Urothelium cell line (cell line): ENCODE measurements at regions not wholly inside any gene's neighbourhood (a gene's known extent, or its start where the extent isn't known, plus 50 kb on each side); places are given as distances from the start of the nearest gene placed in this dataset.
A peak's percentile ranks its signal among the peaks of the same experiment; 100 is the strongest.

Experiments used
- DNase-seq: peaks from one replicate; pipeline ENCODE4 v3.0.0; 2011; ENCODE audit warnings: low spot score, mixed read lengths
- FAIRE-seq: peaks from 2 replicates; lab custom pipeline; 2011; peaks lifted over from hg19 to GRCh38; lab: Jason Lieb, UNC

DNA sequence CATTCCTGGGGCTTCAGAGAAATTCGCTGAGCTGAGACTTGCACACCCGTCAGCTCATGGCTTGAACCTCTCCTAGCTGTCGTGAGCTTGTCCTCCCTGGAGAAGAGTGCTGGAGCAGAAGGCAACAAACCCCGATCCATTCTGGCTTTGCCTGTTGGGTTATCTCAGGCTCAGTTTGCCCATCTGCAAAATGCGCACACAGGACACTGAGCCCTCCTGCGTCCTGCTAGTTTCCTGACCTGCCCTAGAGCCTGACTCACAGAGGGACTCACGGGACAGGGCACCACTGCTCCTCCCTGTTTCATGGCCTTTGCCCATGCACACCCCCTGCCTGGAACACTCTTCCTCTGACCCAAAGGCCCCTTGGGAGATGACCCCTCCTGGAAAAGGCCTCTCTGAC, 365.0 kb downstream of the MN1 start:
- no peak for DNase-seq
- peak; percentile 92 for FAIRE-seq

DNA sequence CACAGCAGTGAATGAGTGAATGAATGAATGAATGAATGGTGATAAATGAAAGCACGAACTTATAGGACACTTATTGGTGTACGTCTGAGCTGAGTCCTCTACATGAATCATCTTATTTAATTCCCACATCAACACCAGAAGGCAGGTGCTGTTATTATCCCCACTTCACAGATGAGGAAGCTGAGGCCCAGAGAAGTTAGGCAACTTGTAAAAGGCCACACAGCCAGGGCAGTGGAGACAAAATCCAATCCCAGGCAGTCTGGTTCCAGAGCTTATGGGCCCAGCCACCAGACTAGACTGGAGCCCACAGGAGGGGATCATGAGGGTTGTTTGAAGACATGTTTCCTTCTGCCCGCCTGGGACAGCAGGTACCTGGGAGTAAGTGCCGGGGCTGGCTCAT, 364.0 kb downstream of the MN1 start:
- DNase-seq (no peak), FAIRE-seq (peak; percentile 95)

DNA sequence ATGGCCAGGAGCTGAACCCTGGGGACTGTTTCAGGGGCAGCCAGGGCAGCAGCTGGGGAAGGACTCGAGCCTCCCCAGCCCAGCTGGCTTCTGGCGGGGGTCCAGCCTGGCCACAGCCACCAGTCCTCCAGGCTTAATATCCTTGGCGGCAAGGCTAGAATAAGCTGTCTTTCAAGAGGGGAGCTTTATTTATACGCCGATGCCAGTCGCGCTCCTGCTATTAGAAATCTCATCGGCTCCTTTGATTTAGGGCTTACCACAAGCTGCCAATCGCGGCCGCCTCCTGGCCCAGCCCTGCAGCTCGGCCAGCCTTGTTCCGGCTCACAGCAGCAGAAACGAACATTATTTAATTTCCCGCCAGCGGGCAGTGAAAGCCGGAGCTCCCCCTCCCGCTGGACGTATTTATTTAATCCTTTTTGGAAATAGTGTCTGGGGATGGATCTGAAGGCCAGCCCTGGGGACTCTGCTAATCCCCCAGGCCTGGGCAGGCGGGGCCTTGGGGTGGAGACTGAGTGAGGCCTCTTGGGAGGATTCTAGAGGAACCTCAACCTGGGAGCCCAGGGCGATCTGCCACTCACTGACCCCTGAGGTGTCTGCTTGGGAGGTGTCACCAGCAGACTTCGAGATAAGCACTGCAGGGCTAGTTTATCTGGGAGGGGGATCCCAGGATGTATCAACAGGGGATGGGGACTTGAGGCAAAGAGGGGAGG, 363.1 kb downstream of the MN1 start:
- DNase-seq (no peak), FAIRE-seq (peak; percentile 62)

DNA sequence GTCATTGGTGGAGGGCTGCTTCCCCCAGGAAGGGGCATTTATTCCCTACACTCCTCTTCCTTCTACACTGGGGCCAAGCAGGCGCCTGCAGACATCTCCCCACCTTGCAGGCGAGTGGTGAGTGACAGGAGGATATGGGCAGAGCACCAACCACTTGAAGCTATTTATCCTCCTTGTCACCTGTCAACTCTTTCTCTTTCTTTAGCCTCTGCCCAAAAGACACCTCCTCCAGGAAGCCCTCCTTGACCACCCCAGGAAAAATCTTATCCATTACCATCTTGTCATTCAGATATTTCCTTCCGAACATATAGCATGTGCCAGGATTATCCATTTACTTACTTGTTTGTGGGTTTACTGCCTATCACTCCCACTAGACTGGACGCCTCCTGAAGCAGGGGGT, 362.4 kb downstream of the MN1 start:
- FAIRE-seq (peak; percentile 91), DNase-seq (no peak)

DNA sequence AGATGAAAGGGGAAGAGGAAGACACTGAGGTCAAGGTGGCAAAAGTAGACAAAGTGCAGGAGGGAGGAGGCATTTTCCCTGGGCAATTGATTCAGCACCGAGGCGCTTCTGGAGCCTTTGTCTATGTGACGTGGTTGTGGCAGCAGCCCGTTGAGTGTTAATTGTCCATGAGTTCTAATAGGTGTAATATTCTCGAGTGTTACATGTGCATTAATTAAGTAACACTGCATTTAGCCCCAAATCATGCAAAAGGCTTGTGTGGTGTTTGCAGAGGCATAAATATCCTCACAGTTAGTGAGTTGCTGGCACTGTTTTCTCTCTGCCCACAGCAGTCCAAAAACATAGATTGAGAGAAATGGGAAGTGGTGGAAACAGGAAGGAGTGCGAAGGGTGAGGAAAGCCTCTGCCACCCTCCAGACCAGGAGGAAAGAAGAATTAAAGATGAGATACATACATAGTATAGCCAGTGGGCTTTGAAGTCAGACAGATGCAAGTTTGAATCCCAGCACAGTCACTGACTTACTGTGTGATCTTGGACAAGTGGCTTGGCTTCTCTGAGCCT, 361.2 kb downstream of the MN1 start:
- DNase-seq (no peak), FAIRE-seq (peak; percentile 44)

DNA sequence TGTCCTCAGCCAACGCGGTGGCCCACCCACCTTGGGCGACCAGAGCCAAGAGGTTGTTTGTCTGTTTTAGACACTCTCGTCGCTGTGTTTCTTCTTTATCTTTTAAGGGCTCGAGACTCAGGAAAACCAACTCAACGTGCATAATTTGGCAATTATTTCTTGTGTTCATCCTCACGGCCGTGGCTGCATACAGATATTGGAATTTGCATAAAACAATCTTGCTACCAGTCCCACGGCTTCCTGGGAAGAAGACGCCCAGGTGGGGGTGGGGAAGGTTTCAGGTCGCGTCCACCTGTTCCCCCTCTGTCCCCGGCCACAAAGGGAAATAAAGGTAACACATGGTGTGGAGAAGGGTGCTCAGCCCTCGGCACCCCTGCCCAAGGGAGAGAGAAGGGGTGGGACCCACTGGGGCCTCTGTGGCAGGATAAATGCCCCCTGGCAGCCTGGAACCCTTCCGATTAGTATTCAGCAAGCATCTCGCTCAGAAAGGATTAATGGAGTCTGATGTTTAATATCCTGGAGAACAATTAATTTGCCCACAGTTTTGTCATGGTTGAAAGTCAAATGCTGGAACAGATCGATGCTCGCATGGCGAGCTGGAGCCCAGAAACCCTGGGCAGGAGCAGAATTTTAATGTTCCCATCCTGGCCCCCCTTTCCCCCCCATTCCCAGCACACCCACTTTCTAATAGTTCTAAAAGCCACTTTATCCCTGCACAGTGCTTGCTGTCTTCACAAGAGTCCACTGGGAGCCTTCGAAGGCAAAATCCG, 359.7 kb downstream of the MN1 start:
- no peak for DNase-seq
- FAIRE-seq: peak; percentile 67

DNA sequence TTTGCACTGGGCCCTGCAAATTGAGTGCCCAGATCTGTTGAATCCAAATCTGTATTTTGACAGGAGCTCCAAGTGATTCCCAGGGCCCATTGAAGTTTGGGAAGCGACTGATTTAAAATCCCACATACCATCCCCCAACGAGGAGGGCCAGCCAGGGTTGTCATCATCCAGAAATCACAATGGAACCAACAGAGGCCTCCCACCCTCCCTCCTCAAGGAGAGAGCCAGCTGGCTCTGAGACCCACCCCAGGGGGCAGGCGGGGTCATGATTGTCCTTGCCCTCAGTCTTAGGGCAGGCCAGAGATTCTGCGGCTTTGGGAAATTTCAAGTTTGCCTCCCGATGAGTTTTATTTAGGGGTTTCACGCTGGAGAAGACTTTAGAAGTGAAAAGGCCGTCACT, 358.2 kb downstream of the MN1 start:
- DNase-seq: no peak
- peak; percentile 70 for FAIRE-seq

DNA sequence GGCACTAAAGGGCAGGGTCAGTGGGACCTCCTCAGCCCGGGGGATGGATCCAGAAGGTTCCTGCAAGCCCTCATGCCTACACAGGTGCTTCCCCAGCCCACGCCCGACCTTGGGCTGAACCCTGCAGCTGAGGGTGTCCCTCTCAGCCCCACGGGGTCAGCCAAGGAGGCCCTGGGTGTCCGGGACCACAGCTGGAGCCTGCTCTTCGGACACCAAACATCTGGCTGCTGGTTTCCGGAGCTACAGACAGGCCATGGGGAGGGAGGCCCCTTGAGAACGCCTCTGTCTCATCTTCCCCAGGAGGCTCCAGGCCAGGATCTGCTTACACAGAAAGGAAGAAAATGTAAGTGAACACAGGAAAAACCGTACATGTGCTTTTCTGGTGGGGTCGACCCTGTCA, 355.7 kb downstream of the MN1 start:
- DNase-seq: no peak
- FAIRE-seq: peak; percentile 32

DNA sequence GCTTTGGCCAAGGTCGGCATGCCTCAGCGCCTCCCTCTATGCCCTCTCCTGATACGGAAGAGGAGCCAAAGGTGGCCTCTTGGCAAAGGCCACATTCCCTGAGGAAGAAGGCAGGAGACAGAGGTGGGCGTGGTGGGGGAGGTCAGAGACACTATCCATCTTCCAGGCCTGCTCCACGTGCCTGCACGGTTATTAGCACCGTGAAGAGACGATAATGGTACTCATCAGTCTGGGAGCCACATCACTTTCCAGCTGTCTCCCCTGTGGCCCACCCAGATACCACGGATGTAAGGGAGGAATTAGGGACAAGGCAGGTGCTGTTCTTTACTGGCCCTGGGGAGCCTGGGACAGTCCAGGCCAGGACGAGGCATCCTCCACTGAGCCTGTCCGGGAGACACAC, 354.3 kb downstream of the MN1 start:
- DNase-seq (no peak), FAIRE-seq (peak; percentile 86)

DNA sequence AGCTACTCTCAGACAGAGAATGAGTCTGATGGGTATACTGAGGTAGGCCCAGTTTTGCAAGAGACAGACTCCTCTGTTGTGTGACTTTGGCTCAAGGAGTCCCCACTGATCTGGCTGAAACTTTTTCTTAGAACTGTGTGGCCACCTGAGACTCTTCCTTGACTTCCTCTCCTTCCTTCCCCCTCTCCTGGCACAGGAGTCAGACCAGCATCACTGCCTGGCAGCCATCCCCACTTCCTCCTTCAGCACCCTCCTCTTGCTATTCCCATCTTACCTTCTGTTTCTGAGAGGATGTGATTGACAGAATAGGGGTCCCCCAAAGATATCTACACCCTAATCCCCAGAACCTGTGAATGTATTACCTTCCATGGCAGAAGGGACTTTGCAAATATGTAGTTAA, 351.1 kb downstream of the MN1 start:
- FAIRE-seq (peak; percentile 98), DNase-seq (no peak)

DNA sequence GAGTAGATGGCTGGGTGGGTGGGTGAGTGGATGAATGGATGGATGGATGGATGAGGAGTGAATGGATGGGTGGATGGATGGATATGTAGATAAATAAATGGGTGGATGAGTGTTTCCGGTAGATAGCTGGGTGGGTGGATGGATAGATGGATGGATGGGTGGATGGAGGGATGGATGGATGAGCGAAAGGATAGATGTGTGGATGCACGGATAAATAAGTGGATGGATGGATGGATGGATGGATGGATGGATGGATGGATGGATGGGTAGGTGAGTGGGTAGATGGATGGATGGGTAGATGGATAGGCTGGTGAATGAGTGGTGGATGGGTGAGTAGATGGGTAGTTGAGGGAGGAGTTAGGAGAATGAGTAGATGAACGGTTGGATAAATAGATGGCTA, 349.3 kb downstream of the MN1 start:
- FAIRE-seq (no peak), DNase-seq (no peak)

DNA sequence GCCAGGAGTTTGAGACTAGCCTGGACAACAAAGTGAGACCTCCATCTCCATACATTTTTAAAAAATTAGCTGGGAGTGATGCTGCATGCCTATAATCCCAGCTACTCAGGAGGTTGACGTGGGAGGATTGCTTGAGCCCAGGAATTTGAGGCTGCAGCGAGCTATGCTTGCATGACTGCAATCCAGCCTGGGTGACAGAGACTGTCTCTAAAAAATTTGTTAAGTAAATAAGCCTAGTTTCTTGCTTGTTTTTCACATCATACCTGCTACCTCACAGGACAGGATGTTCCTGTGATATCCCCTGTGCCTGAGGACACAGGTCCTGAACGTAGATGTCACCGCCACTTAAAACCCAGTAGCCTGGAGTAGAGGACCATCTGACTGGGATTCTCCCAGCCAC, 348.6 kb downstream of the MN1 start:
- DNase-seq (no peak), FAIRE-seq (no peak)

DNA sequence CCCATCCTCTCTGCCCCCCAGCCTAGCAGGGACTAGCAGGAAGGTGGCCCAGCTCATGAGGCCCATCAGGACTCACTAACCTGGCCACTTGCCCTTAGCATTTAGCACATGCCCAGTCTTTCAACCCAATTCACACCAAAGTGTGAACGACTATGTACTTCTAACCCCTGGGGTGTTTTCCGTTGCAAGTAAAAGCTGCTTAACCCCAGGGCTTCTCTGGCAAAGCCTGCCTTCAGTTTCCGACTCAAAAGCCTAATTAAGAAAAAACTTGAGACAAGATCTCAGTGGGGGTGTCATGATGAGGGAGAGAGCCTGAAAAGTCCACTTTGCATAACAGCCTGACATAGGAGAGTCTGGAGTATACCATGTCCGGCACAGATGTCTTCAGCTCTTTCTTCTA, 347.8 kb downstream of the MN1 start:
- no peak for FAIRE-seq
- DNase-seq: no peak

DNA sequence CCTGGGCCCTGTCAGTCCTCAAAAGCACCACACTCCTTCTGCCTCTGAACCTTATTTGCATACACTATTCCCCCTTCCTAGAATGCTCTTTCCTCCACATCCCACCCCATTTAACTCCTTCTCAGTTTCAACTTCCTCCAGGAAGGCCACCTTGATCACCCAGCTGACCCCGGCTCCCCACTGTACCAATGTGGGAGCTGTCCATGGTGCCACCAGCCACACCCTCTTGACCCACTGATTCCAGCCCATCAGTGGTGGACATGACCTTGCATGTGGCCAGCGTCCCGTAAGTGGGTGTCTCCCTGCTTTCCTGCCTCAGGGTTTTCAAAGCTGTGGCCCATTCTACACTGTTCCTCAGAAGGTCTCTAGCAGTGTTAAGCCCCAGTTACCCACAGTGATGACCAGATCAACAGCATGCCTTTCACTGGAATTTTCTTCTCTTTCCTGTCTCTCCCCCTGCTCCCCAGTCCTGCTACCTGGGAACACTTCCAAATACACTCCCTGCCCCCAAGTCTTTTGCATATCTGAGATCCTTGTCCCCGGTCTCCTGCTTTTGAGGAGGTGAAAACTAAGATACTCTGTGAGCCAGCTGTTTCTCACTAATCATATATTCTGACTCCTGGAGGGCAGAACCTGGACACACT, 346.6 kb downstream of the MN1 start:
- DNase-seq (no peak), FAIRE-seq (peak; percentile 96)

DNA sequence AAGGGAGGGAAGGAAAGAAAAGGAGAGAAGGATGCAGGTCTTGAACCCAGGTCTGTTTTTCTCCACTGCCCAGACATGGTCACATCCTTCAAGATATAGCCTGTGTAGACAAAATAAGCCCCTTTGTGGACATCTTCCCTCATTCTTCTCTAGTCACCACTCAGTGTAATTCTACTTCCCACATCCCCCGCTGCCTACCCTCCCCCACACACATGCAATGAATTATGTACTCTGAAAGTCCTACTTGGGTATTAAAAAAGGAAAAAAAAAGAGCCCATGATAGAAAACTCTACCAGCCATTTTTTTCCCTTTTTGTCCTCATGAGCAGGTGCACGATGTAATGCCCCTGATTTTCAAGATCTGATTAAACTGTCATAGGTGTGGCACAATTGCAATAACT, 346.0 kb downstream of the MN1 start:
- DNase-seq (no peak), FAIRE-seq (no peak)

DNA sequence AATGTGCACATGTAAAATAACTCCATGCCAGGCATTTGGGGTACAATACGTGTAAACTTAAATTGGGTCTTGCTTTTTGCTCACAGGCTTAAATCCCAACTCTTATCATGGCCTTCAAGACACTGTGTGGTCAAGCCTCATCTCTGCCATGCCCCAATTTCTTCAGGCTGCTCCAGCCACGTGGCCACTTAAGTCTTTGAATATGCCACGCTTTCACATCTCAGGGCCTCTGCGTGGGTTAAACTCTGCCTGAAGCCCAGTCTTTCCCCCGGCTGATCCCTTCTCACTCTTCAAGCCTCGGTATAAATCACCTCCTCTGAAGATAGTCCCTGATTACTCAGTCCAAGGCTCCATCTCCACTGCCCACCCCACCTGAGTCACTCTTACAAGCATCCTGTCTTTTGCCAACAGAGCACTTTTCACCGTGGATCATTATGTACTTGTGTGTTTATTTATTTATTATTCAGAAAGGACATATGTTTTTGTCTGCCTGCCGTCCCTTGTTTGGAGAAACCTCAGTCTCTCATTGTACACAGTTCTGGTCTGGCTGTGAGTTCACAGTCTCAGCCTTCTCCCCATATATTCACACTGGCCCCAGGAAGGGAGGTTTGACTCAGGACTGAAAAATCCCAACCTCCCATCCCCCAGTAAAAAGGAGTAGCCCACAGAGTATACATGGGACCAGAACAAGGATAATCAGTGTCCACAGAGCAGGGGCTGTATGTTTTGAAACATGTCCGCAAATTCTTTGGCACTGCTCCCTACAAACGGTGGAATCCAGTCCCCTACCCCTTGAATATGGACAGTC, 344.7 kb downstream of the MN1 start:
- no peak for FAIRE-seq
- peak; percentile 96 for DNase-seq

DNA sequence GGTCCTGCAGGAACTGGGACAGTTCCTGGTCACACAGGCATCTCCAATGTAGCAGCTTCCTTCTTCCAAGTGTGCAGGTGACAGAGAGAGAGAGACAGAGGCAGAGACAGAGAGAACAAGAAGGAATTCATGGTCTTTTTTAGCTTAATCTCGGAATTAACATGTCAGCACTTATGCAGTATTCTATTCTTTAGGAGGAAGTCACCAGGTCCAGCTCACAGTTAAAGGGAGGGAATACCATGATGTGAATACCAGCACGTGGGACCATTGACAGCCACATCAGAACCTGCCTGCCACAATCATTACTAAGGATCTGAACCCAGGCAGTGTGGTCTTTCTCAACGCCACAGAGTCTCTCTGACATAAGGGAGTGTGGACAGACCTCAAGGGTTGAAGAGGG, 341.6 kb downstream of the MN1 start:
- FAIRE-seq (no peak), DNase-seq (no peak)

DNA sequence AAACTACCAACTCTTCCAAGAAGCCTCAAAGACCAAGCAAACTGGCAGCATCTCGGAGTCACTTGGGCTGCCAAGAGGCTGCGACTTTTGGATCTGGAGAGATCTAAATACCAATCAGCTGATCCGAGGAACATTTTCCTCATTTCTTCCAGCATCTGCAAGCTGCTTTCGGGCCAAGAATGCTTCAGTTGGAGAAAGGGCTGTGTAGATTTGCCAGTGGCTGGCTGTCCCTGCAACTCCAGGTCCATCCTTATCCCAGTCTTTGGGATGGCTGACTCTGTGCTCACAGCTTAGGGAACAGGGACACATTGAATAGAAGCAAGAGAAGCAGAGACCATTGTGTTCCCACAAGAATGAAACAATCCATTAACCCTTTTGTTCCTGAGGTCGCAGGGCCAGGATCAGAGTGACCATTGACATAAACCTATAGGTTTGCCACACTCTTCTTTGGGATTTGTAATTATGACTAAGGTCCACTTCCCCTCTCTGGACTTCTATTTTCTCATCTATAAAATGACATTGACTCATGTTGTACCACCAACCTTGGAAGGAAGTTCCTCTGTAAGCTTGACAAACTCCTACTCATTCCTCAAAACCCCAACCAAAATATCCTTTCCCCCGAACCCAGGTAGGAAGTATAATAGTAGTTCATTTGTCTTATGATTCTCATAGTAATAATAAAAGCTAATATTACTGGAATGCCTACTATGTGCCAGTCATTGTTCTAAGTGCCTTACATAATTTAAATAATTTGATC, 340.8 kb downstream of the MN1 start:
- FAIRE-seq (no peak), DNase-seq (no peak)

DNA sequence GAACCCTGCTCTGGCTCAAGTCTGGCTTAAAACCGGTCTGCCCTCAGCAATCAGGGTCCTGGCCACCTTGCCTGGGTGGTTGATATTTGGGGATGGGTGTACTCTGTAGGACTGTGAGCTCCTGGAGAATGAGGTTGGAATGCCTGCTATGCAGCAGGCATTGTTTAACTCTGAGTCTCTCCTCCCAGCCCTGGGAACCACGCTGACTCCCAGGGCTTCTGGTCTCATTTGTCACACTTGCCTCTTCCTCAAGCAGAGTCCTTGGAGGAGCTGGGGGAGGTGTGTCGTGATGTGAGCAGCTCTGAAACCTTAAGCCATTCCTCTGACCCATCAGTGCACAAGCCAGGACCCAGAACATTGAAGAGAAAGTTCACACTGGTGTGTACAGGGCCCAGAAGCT, 340.1 kb downstream of the MN1 start:
- DNase-seq (peak; percentile 96), FAIRE-seq (peak; percentile 100)

DNA sequence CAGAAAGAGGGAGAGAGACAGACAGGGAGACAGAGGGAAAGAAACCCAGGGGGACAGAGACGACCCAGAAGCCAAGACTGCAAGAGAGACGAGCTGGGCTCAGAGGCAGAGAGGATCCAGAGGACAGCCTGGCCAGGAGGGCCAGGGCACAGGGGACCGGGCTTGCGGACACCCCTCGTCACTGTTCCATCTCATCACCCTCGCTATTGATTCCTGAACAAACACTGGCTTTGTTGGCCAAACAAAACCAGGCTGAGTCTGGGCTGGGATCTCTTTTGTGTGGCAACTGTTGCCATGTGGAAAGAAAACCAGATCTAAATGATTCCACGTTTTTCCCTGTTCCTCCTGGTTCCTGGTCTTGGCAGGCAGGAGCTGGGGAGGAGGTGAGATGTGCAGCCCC, 339.4 kb downstream of the MN1 start:
- FAIRE-seq (no peak), DNase-seq (peak; percentile 59)
